NCI-H1092 treated with DMSO at 0.1 percent for 48 hours (cell line): ENCODE measurements at regions not wholly inside any gene's neighbourhood (a gene's known extent, or its start where the extent isn't known, plus 50 kb on each side); places are given as distances from the start of the nearest gene placed in this dataset.
"Not testable (repeated sequence)": the region's sequence is repeated elsewhere in the genome, so short reads cannot be mapped to it uniquely, and the experiment has no call there.

ENCODE experiments used
- DNase-seq: peaks from one replicate; lab custom pipeline; 2025; lab: John Stamatoyannopoulos, UW

DNA sequence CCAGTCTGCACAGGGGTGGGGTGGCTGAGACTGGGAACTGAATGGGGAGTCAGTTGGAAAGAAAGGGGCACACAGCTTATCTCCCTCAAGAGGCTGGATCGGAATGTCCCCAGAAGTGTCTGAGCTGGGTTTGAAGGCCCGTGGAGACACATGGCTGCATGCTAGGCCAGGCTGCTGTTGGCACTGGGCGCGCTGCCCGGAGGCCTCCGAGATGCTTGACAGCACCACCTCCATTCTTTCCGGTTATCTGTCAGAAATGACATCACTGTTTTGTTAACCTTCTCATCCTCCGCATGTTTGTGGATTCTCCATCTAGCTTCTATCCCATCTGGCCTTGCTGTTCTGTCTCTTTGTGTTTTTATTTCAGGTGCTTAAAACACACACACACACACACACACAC is 85.5 kb downstream of the APIP start:
- peak; percentile 24 for DNase-seq

DNA sequence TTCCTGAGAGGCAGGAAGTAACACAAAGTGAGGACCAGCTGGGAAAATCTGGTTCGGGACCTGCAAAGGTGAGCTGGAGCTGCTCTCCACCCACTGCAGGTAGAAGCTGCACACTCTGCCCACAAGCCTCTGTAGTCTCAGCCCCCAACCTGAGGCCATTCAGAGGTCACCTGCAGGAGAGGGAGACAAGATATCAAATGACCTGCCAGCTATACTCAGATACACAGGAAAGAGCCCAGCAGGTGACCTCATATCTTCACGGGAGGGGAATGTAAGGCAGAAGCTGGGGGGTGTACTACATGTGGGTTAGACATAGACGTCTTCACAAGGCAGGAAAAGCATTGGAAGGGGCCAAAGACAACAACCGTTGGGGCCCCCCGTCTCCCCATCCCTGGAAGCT is 86.1 kb downstream of the APIP start:
- no peak for DNase-seq

DNA sequence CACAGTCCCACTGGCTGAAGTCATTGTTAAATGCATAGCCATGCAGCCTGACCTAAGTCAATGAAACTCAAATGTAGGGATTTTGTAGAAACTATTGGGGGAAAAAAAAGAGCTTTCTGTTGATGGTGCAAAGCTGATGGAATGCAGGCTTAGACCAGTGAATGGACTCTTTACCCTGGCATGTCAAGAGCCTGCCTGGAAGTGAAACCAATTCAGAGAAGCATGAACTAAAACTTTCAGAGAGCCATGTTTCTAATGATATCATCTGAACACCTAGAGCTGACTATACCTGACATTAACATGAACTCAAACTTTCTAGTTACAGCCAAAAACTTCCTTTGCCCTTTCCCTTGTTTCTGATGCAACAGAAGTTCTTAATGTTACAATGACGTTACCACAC is 89.0 kb downstream of the APIP start:
- DNase-seq = no peak

DNA sequence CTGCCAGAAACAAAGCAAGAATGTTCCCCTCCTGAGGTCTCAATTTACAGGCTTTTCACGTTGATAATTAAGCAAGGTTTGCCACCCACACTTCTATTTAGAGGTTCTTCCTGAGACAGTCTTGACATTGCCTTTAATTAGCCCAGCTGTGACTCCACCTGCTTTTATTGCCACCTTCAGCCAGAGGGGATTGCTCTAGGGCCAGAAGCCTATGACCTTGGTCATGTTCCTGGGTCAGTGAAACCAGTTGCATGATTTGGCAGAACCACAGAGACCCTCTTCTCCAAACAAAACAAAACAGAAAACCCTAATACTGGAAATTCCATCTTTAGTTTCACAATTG is 89.8 kb downstream of the APIP start:
- DNase-seq = no peak

DNA sequence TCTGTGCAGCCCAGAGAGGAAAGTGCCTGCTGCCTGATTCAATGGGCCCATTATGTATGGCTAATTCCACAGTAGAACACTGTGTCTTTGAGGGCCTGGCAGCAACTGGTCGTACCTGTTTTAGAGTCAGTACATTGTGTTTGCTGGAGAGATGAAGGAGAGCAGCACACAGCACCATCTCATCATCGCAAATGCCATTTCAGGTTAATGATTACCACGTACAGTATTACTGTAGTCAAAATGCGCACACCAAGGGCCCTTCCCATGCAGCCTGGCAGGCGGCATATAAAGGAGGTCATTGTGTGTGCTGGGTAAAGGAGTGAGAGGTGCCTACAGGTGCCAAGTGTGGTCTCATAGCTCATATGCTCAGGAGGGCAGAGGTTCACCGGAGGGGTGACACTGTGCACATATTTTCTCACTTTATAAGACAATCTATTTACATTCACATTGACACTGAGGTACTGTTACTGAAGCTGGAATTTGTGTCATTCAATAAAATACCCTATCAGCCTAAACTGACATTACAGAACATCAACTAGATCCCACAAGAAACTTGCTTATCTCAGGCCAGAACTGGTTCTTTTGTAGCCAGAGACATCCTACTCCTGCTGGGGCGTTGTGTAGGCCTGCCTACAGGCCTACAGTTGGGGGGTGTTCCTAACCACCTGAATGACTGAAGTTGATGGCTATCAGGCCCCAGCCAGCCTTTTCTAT is 90.4 kb downstream of the APIP start:
- DNase-seq = no peak

DNA sequence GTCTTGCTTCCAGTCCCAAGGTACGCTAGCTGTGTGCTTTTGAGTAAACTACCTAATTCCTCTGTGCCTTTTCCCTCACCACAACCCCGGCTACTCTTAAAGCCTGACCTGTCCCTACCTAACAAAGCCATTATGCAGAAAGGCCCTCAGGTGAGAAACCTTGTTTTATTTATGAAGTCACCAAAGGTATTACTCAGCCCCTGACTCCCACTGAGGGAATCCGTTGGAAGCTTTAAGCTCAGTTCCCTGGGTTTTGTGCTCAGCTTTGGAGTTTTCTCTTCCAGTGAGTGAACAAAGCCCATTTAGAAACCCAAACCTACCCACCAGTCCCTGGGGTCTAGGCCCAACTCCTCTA is 90.9 kb downstream of the APIP start:
- DNase-seq = no peak

DNA sequence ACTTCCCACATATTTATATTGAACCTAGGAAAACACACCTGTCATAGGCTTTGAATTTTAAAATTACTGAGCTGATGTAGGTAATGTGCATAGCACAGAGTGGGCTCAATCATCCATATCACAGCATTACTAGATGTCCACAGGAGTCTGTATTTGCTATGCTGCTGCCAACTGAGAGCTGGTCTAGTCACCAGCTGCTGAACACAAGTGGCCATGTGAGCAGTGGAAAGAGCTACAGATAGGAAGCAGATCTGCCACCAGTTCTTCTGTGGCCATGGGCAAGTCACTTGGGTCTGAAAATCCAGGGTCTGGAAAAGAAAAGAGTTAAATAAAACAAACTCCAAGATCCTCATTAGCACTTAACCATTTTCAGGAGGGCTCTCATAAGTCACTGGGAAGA is 91.8 kb downstream of the APIP start:
- peak; percentile 49 for DNase-seq

DNA sequence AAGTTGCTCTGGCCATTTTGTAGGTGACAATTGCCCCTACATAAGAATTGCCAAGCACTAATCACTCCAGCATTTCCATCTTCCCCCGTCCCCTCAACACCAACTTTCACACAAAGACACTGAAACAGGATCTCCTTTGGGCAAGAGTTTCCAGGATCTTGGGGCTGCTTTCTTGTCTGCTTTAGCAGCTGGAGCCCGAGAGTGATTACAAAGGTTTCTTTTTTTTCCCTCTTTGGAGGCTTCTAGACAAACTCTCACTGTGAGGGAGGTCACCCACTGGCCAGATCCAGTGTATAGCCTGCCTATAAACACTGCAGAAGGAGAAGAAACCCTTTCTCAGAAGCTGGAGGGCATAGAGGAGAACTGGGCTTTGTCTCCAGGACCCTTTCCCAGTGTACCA is 92.5 kb downstream of the APIP start:
- DNase-seq = no peak

DNA sequence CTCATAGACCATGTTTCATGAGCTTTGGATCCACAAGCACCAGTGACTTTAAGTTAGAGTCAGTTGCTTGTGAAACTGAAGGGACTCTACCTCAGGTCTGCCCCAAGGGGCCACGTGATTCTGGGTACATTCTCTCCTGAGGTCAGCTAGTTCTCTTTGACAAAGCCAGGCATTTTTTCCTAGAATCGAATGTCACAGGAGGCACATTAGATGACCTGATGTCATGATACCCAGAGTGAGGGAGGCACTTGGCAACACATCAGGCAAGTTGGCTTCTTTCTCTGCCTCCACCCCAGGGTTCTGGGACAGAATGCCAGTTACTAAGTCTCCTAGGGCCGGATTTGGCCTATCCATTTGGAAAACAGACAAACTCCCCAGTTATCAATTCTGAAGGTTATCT is 93.0 kb downstream of the APIP start:
- no peak for DNase-seq

DNA sequence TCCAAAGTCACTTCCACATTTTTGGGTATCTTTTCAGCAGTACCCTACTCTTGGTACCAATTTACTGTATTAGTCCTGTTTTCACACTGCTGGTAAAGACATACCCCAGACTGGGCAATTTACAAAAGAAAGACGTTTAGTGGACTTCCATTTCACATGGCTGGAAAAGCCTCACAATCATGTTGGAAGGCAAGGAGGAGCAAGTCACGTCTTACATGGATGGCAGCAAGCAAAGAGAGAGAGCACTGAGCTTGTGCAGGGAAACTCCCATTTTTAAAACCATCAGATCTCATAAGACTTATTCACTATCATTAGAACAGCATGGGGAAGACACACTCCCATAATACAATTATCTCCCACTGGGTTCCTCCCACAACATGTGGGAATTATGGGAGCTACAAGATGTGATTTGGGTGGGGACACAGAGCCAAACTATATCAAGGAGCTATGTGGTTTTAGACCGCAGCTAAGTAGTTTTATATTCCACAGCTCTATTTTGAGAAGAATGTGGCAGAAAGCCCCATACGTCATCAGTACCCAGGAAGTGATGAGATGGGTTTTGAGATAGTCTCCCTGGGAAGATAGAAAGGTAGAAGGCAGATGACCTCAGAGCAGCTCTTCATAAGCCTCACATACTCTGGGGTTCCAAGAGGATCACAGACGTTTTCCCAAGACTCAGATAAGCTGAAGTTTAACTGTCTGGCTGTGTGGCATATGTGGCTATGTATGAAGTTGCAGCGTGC is 96.3 kb downstream of the APIP start:
- DNase-seq = no peak

DNA sequence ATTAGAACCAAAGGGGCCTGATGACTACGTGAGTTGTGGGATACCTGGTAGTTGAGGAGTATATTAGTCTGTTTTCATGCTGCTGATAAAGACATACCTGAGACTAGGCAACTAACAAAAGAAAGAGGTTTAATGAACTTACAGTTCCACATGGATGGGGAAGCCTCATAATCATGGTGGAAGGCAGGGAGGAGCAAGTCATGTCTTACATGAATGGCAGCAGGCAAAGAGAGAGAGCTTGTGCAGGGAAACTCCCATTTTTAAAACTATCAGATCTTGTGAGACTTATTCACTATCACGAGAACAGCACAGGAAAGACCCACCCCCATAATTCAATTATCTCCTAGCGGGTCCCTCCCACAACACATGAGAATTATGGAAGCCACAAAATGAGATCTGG is 98.4 kb downstream of the APIP start:
- DNase-seq = not testable (repeated sequence)

DNA sequence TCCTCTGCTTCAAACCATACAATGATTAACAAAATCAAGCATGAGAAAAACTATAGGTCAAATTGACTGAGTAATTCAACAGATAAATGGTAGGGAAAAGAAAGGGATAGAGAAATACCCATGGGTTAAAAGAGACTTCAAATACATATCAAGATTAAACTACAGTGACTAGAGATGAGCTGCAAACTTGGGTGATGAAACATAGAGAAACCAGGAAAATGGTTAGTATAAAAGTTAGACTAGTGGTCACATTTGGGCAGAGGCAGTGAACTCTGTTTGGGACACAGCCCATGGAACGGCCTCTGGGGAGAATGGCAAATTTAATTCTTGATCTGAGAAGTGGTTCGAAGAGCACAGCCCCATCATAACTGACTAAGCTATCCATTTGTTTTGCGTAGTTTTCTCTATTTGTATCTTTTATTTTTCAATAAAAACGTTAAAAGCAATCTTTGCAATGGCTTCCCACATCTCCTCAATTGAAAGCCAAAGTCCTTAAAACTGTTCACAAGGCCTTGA is 99.4 kb downstream of the APIP start:
- DNase-seq = no peak

DNA sequence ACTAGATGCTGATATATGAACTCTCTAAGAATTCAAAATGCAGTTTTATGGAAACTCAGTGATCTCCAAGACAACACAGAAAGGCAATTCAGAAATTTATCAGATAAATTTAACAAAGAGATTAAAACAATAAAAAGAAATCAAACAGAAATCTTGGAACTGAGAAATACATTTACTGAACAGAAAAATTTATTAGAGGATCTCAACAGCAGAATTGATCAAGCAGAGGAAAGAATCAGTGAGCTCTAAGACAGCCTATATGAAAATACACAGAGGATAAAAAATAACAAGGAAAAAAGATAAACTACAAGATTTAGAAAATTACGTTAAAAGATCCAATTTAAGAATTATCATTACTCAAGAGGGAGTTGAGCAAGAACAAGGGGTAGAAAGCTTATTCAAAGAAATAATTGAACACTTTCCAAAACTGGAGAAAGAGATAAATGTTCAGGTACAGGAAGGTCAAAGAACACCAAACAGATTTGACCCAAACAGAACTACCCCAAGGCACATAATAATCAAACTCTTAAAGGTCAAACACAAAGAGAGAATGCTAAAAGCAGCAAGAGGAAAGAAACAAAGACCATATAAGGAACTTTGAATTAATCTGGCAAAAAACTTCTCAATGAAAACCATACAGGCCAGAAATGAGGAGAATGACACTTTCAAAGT is 103.1 kb downstream of the APIP start:
- DNase-seq = no peak

DNA sequence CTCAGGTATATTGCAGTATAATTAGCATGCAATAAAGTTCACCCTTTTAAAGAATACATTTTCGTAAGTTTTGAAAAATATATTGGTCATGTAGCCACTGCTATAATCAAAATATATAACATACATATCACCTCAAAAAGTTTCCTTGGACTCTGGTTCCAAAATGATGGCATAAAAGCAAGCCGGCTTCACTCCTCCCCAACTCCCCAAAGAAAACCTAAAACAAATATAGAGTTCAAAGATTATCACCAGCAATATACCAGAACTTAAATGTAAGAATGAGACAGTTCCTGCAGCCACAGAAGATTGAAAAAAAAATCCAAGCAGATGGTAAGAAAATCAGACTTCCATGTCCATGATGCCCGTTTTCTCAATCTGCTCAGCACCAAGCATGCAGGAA is 104.3 kb downstream of the APIP start:
- no peak for DNase-seq

DNA sequence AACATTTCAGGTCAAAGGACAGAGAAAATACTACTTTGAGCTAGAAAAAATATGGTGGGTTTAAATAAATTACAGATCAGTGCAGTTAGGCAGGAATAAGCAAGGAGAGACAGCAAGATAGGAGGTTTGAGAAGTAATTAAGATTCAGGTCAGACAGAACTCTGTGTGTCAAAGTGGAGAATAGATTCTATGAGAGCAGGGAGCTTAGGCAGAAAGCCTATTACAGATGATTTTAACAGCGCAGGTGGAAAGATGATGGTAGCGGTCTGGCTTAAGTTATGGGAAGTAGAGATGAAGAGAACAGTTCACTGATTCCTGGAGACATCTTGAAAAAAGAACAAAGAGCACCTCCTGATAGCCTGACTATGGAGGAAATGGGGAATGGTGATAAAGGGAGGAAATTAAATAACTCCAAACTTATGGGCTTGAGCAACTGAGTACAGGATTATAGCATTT is 106.0 kb downstream of the APIP start:
- no peak for DNase-seq

DNA sequence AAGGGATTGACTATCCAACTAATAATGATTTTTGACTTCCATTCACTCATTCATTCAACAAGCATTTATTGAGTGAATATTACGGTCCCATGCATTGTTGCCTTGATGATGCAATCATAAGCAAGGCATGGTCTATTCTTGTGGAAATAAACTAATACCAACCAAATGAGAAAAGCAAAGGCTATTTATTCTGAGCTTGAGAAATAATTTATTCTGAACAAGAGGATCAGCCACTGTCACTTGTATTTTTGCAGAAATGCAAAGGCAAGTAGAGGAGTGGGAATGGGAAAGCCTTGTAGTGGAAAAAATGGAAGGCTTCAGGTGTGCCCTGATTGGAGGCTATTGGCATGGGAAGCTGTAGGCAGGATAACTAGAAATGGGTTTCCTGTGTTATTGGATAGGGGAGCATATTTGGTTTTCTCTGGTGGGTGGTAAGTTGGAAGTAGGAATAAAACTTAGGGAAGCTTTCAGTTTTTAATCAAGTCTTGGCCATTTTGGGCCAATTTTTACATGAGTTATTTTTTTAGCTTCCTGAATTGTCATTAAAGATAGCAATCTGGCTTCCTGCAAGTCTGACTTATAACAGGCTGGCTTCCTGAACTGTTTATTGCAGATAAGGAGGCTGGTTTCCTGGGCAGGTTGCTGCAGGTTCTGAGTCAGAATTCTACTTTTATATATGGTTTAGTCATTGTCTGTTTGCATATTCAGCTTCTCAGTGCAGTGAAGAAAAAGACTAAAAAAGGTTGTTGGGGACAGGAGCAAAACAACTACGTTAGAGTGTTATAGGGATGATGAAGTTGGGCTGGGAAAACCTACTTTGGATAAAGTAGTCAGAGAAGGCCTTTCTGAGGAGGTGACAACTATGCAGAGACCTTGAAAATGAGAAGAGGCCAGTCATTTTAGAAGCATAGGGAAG is 106.7 kb downstream of the APIP start:
- DNase-seq = no peak

DNA sequence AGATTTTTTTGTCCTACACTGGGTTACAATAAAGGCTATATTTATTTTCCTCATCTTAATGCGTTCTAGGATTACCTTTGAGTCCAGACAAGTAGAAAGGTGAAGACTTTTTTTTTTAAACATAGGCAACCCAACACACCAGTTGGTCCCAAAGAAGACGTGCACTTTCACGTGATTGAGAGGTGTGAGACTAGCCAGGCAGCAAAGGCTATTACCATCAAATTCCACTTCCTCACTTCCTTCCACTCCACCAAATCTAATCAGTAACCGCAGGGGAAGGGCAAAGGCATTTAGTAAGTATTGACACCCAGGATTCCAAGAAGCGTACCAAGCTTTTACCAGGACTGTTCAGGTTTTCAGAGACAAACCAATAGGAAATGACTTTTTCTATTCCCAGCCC is 109.3 kb downstream of the APIP start:
- no peak for DNase-seq

DNA sequence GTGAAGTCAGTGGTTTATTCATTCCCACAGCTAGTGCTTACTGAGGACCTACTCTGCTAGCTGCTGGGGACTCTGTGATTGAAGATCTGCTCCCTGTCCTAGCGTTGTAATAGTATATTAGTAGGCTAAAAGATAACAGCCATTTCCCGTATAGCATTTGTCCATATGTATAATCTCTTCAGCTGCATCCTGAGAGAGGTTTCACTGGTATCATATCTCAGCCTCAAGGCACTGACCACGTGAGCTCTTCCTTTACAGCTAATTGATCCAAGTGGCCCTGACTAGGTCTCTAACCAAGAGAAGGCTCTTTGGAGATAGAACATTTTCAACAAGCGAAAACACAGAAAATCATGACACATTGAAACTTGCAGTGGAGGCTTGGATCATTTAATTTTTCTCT is 110.2 kb downstream of the APIP start:
- no peak for DNase-seq

DNA sequence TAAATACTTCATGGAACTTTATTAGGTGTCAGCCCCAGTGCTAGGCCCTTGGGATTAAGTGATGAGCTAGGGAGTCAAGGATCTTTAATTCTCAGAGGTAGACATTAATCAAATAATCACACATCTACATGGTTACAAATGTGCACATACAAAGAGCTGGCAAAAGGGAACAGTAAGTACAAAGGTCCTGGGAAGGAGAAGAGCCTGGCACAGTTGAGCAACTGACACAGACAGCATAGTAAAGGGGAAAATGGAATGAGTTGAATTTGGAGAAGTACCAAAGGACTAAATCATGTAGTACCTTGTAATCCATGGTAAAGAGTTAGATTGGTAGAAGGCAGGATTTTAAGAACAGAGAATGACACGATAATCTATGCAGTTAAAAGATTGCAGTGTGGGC is 116.3 kb downstream of the APIP start:
- no peak for DNase-seq

DNA sequence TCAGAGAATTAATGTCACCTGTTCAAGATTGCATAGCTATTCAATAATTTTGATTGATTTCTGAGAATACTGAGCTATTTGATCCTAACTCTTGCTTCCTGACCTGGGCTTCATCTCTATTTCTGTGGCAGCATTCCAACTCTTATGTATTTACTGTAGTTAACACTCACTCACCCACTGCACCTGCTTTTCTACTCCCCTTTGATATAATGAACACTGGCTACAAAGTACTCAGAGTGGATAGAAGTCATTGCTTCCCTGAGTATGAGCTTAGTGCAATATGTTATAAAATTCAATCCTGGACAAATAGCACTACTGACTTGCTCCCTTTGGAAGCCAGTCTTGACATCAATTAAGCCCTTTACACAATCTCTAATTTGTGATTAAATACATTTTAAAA is 117.2 kb downstream of the APIP start:
- DNase-seq = peak; percentile 76

DNA sequence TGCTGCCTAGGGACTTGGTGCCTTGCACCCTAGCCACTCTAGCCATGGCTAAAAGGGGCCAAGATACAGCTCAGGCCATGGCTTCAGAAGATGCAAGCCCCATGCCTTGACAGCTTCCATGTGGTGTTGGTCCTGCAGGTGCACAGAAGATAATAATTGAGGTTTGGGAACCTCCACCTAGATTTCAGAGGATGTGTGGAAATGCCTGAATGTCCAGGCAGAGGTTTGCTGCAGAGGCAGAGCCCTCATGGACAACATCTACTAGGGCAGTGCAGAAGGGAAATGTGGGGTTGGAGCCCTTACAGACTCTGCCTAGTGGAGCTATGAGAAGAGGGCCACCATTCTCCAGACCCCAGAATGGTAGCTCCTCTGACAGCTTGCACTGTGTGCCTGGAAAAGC is 118.7 kb downstream of the APIP start:
- not testable (repeated sequence) for DNase-seq

DNA sequence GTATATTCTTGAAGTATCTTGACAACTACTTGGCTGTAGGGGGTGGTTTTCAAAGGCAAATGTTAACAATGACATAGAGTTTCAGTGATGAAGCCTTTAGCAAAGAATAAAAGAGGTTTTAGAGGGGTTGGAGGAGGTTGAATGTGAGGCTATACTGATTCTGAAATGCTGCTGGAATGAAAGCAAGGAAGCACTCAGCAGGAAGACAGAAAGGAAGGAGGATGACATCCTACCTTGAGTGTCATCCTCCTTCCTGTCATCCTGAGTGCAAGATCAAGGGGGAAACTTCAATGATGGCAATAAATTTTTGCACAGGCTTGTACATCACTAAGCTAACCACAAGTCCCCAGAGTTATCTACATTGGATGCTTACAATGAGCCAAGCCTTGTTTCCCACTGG is 120.5 kb downstream of the APIP start:
- no peak for DNase-seq
